ENCODE measurements at regions not wholly inside any gene's neighbourhood (a gene's known extent, or its start where the extent isn't known, plus 50 kb on each side); places are given as distances from the start of the nearest gene placed in this dataset.

DNA sequence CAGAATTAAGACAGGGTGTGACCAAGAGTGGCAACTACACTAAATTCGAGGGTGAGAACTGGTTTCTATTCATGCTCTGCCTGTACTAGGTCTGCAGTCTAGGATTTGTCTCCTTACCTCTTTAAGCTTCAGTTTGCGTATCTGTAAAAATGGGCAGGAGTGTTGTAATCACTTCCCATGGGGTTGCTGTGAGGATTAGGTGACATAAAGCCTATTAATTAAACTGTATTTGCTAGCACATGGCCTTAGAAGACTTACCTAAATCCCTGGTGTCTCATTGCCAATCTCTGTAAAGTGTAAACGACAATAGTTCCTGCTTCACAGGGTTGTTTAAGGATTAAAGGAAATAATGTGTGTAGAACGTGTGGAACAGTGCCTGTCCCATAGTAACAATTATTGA is 193.6 kb downstream of the DRD1 start:
- TF ChIP-seq NRF1 (IDR thresholded peaks at IDR 0.05; ENCODE audit: low read depth, low read length) (no peak), EZH2phosphoT487 (IDR thresholded peaks at IDR 0.05; ENCODE audit: borderline replicate concordance, low read depth) (no peak), RAD21 (IDR thresholded peaks at IDR 0.05; ENCODE audit: low read length) (no peak), EP300 (IDR thresholded peaks at IDR 0.05; ENCODE audit: borderline replicate concordance in 1 of 2, low read depth in 1 of 2, low read length in 1 of 2) (no peak), YY1 (IDR thresholded peaks at IDR 0.05; ENCODE audit: low read depth) (no peak), TAF1 (IDR thresholded peaks at IDR 0.05; ENCODE audit: borderline replicate concordance, low read depth, low read length) (no peak), POLR2AphosphoS5 (IDR thresholded peaks at IDR 0.05; ENCODE audit: low read depth, low read length) (no peak), JUND (IDR thresholded peaks at IDR 0.05) (no peak), RFX5 (IDR thresholded peaks at IDR 0.05; ENCODE audit: low read length) (no peak)
- TF ChIP-seq, protein P1, sequence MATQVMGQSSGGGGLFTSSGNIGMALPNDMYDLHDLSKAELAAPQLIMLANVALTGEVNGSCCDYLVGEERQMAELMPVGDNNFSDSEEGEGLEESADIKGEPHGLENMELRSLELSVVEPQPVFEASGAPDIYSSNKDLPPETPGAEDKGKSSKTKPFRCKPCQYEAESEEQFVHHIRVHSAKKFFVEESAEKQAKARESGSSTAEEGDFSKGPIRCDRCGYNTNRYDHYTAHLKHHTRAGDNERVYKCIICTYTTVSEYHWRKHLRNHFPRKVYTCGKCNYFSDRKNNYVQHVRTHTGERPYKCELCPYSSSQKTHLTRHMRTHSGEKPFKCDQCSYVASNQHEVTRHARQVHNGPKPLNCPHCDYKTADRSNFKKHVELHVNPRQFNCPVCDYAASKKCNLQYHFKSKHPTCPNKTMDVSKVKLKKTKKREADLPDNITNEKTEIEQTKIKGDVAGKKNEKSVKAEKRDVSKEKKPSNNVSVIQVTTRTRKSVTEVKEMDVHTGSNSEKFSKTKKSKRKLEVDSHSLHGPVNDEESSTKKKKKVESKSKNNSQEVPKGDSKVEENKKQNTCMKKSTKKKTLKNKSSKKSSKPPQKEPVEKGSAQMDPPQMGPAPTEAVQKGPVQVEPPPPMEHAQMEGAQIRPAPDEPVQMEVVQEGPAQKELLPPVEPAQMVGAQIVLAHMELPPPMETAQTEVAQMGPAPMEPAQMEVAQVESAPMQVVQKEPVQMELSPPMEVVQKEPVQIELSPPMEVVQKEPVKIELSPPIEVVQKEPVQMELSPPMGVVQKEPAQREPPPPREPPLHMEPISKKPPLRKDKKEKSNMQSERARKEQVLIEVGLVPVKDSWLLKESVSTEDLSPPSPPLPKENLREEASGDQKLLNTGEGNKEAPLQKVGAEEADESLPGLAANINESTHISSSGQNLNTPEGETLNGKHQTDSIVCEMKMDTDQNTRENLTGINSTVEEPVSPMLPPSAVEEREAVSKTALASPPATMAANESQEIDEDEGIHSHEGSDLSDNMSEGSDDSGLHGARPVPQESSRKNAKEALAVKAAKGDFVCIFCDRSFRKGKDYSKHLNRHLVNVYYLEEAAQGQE (IDR thresholded peaks at IDR 0.05; ENCODE audit: low read depth, low read length): no peak
- TF ChIP-seq, protein P2, sequence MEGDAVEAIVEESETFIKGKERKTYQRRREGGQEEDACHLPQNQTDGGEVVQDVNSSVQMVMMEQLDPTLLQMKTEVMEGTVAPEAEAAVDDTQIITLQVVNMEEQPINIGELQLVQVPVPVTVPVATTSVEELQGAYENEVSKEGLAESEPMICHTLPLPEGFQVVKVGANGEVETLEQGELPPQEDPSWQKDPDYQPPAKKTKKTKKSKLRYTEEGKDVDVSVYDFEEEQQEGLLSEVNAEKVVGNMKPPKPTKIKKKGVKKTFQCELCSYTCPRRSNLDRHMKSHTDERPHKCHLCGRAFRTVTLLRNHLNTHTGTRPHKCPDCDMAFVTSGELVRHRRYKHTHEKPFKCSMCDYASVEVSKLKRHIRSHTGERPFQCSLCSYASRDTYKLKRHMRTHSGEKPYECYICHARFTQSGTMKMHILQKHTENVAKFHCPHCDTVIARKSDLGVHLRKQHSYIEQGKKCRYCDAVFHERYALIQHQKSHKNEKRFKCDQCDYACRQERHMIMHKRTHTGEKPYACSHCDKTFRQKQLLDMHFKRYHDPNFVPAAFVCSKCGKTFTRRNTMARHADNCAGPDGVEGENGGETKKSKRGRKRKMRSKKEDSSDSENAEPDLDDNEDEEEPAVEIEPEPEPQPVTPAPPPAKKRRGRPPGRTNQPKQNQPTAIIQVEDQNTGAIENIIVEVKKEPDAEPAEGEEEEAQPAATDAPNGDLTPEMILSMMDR (IDR thresholded peaks at IDR 0.05): no peak
- TF ChIP-seq, protein P3, sequence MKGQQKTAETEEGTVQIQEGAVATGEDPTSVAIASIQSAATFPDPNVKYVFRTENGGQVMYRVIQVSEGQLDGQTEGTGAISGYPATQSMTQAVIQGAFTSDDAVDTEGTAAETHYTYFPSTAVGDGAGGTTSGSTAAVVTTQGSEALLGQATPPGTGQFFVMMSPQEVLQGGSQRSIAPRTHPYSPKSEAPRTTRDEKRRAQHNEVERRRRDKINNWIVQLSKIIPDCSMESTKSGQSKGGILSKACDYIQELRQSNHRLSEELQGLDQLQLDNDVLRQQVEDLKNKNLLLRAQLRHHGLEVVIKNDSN (IDR thresholded peaks at IDR 0.05; ENCODE audit: borderline replicate concordance, low read depth): no peak
- TF ChIP-seq, protein P4, sequence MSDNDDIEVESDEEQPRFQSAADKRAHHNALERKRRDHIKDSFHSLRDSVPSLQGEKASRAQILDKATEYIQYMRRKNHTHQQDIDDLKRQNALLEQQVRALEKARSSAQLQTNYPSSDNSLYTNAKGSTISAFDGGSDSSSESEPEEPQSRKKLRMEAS (IDR thresholded peaks at IDR 0.05; ENCODE audit: low read depth): no peak
- TF ChIP-seq, protein P5, sequence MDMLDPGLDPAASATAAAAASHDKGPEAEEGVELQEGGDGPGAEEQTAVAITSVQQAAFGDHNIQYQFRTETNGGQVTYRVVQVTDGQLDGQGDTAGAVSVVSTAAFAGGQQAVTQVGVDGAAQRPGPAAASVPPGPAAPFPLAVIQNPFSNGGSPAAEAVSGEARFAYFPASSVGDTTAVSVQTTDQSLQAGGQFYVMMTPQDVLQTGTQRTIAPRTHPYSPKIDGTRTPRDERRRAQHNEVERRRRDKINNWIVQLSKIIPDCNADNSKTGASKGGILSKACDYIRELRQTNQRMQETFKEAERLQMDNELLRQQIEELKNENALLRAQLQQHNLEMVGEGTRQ (IDR thresholded peaks at IDR 0.05; ENCODE audit: borderline replicate concordance, low read depth, low read length): no peak

Data from SK-N-SH (cell line).